HepG2 (cell line): ENCODE measurements at regions not wholly inside any gene's neighbourhood (a gene's known extent, or its start where the extent isn't known, plus 50 kb on each side); places are given as distances from the start of the nearest gene placed in this dataset.

Source experiments
- ATAC-seq: fragments of 200-7000 bp; cut with Tn5 transposase; 3 replicates; pipeline ENCODE4 v1.9.1; 2020; ENCODE audit warnings: mild to moderate bottlenecking, moderate library complexity
- BruUV-seq: library from RNA; stranded (reverse); fragments of 400-500 nt; replicated peaks from 2 replicates; lab custom pipeline; 2021; lab: Mats Ljungman, UMichigan
- CTCF ChIA-PET: fragments of 300-600 bp; formaldehyde crosslinking; extraction: SDS; loops from one replicate; lab custom pipeline; 2021; ENCODE audit warnings: low total read pairs, inconsistent platforms, low intra/inter-chr PET ratio; lab: Yijun Ruan, JAX
- POLR2A ChIA-PET: fragments of 350-600 bp; sonication (Branson Sonifier 250); formaldehyde crosslinking; loops from one replicate; lab custom pipeline; 2020; ENCODE audit warnings: antibody characterized with exemption, inconsistent platforms; lab: Yijun Ruan, JAX
- DNase-seq: peaks from one replicate; pipeline ENCODE4 v3.0.0-alpha.2; 2015; ENCODE audit warnings: low spot score
- FAIRE-seq: peaks from 3 replicates; lab custom pipeline; 2011; peaks lifted over from hg19 to GRCh38; lab: Jason Lieb, UNC
- H2AFZ ChIP-seq: one replicate; pipeline ENCODE4 v1.6.1; 2011; ENCODE audit warnings: low read length, inconsistent platforms
- H3K27ac ChIP-seq: fragments of 300-600 bp; 3 replicates; pipeline ENCODE4 v1.8.0; 2011; ENCODE audit warnings: mixed run types, mild to moderate bottlenecking, mixed read lengths, low read length, inconsistent platforms; ENCODE audit not compliant: insufficient read depth; ENCODE audit errors: extremely low read length
- H3K27me3 ChIP-seq, 2 experiments: fragments of 200-600 bp in 1 of 2; 2 replicates in 1 of 2; 3 replicates in 1 of 2; pipeline versions ENCODE4 v1.6.0 to v1.8.0; 2011; ENCODE audit warnings: low read length in 2 of 2, mild to moderate bottlenecking in 2 of 2, moderate library complexity in 2 of 2, inconsistent platforms in 1 of 2; ENCODE audit not compliant: insufficient read depth in 2 of 2, control insufficient read depth in 1 of 2
- H3K36me3 ChIP-seq, 2 experiments: fragments of 200-600 bp in 1 of 2; replicated peaks in 1 of 2; 2 replicates in 1 of 2; 3 replicates in 1 of 2; pipeline versions ENCODE4 v1.5.1 to v1.8.0; 2011; ENCODE audit warnings: low read length in 2 of 2, inconsistent platforms in 1 of 2; ENCODE audit not compliant: insufficient read depth in 2 of 2, control insufficient read depth in 1 of 2
- H3K4me1 ChIP-seq: 2 replicates; pipeline ENCODE4 v1.5.1; 2012; ENCODE audit warnings: low read length, inconsistent platforms; ENCODE audit not compliant: insufficient read depth
- H3K4me2 ChIP-seq: 2 replicates; pipeline ENCODE4 v1.6.0; 2011; ENCODE audit warnings: low read depth, low read length, inconsistent platforms
- H3K4me3 ChIP-seq, 3 experiments: fragments of 200-600 bp in 1 of 3; sonication (generic), shearing (Covaris generic) in 1 of 3; replicated peaks in 1 of 3; 2 replicates each; pipeline ENCODE4 v1.5.1; 2011 to 2016; ENCODE audit warnings: low read length in 3 of 3, inconsistent platforms in 2 of 3, low read depth in 2 of 3, mild to moderate bottlenecking in 2 of 3, control low read depth in 1 of 3, mixed read lengths in 1 of 3; ENCODE audit not compliant: insufficient read depth in 1 of 3
- H3K79me2 ChIP-seq: one replicate; pipeline ENCODE4 v1.6.1; 2011; ENCODE audit warnings: low read length, inconsistent platforms; ENCODE audit not compliant: insufficient read depth
- H3K9ac ChIP-seq: 2 replicates; pipeline ENCODE4 v1.6.0; 2011; ENCODE audit warnings: mild to moderate bottlenecking, low read depth, low read length, inconsistent platforms; ENCODE audit not compliant: insufficient read depth
- H3K9me3 ChIP-seq: 2 replicates; pipeline ENCODE4 v1.5.1; 2012; ENCODE audit warnings: mild to moderate bottlenecking, low read length
- H4K20me1 ChIP-seq: 2 replicates; pipeline ENCODE4 v1.6.0; 2011; ENCODE audit warnings: inconsistent platforms, mild to moderate bottlenecking, low read length, moderate library complexity; ENCODE audit not compliant: insufficient read depth
- ARID2 ChIP-seq: sonication (generic); formaldehyde crosslinking; IDR thresholded peaks from 2 replicates; pipeline ENCODE4 v1.8.1; 2022; ENCODE audit warnings: mild to moderate bottlenecking, missing genetic modification reagents, borderline replicate concordance
- BRD4 ChIP-seq: sonication (generic); formaldehyde crosslinking; IDR thresholded peaks from 2 replicates; pipeline ENCODE4 v1.4.0; 2020; ENCODE audit warnings: missing genetic modification reagents
- JUND ChIP-seq: sonication (generic); formaldehyde crosslinking; IDR thresholded peaks from 2 replicates; pipeline ENCODE4 v1.8.0; 2022; ENCODE audit warnings: mild to moderate bottlenecking, missing genetic modification reagents
- PHF8 ChIP-seq: sonication (generic); formaldehyde crosslinking; IDR thresholded peaks from 2 replicates; pipeline ENCODE4 v1.5.0; 2020; ENCODE audit warnings: missing genetic modification reagents
- PLRG1 ChIP-seq: fragments of 450-650 bp; conservative IDR thresholded peaks from 2 replicates; pipeline ENCODE4 v1.6.1; 2016
- RXRA ChIP-seq: sonication (generic); formaldehyde crosslinking; IDR thresholded peaks from 2 replicates; pipeline ENCODE4 v1.5.1; 2020; ENCODE audit warnings: missing genetic modification reagents
- ZNF256 ChIP-seq: sonication (generic); formaldehyde crosslinking; conservative IDR thresholded peaks from 2 replicates; pipeline ENCODE4 v1.4.0; 2020; ENCODE audit warnings: missing genetic modification reagents
- ZNF382 ChIP-seq: sonication (generic); formaldehyde crosslinking; IDR thresholded peaks from 2 replicates; pipeline ENCODE4 v1.5.0; 2020; ENCODE audit warnings: missing genetic modification reagents, mild to moderate bottlenecking, borderline replicate concordance
- WGBS: methylation state at CpG from one replicate; pipeline ENCODE4 v1.1.6; 2017; ENCODE audit warnings: low lambda C conversion rate; 5-methylcytosine and 5-hydroxymethylcytosine counted together
- in situ Hi-C: cut with HindIII; loops from 2 replicates; pipeline ENCODE4 v1.10.0; 2017; ENCODE audit warnings: low pct_unique_long_range_greater_than_20kb; ENCODE audit not compliant: extremely low pct_ligation_motif_present
- intact Hi-C: fragments of 100-400 bp; cut with micrococcal nuclease; formaldehyde crosslinking; loops from one replicate; pipeline ENCODE4 v1.10.0; 2022; ENCODE audit not compliant: unreplicated experiment
- TF ChIP-seq, protein P1 (sequence below): IDR thresholded peaks from 2 replicates; pipeline ENCODE4 v1.6.1; 2012; ENCODE audit warnings: low read depth, low read length, improper control_type of control experiment
- TF ChIP-seq, protein P2 (sequence below): sonication (generic); formaldehyde crosslinking; conservative IDR thresholded peaks from 2 replicates; pipeline ENCODE4 v1.8.1; 2023; ENCODE audit warnings: missing genetic modification reagents

DNA sequence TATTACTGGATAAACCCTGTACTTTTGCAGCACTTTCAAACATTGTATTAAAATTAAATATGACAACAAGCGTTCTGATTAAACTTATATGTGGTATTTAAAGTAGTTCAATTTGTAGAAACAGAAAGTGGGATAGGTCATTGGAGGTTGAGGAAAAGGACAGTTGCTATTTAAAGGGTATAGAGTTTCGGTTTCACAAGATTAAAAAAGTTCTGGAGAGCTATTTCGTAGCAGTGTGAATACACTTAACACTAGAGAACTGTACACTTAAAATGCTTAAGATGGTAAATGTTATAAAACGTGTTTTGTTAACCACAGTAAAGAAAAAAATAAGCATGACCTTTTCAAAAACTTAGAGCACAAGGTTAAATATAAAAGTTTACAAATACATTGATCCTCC is 382.1 kb downstream of the BRINP1 start:
- Histone ChIP-seq H3K79me2 (no peaks in the 10 kb centered on the region), H3K9me3 (peaks cover 74% of the 10 kb centered on the region), H3K4me2 (no peak overlapping the region)
- intact Hi-C loops: no loop called here
- no peak for TF ChIP-seq ARID2 (CRISPR knock-in tag)
- no peak for TF ChIP-seq JUND (CRISPR knock-in tag)
- TF ChIP-seq PLRG1: no peak
- TF ChIP-seq, protein P1, sequence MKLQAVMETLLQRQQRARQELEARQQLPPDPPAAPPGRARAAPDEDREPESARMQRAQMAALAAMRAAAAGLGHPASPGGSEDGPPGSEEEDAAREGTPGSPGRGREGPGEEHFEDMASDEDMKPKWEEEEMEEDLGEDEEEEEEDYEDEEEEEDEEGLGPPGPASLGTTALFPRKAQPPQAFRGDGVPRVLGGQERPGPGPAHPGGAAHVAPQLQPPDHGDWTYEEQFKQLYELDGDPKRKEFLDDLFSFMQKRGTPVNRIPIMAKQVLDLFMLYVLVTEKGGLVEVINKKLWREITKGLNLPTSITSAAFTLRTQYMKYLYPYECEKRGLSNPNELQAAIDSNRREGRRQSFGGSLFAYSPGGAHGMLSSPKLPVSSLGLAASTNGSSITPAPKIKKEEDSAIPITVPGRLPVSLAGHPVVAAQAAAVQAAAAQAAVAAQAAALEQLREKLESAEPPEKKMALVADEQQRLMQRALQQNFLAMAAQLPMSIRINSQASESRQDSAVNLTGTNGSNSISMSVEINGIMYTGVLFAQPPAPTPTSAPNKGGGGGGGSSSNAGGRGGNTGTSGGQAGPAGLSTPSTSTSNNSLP: no peak
- no peak for TF ChIP-seq ZNF256 (CRISPR knock-in tag)
- no peak for TF ChIP-seq RXRA
- TF ChIP-seq BRD4 (CRISPR knock-in tag): no peak
- TF ChIP-seq ZNF382 (CRISPR knock-in tag): no peak
- TF ChIP-seq, protein P2, sequence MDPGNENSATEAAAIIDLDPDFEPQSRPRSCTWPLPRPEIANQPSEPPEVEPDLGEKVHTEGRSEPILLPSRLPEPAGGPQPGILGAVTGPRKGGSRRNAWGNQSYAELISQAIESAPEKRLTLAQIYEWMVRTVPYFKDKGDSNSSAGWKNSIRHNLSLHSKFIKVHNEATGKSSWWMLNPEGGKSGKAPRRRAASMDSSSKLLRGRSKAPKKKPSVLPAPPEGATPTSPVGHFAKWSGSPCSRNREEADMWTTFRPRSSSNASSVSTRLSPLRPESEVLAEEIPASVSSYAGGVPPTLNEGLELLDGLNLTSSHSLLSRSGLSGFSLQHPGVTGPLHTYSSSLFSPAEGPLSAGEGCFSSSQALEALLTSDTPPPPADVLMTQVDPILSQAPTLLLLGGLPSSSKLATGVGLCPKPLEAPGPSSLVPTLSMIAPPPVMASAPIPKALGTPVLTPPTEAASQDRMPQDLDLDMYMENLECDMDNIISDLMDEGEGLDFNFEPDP (CRISPR knock-in tag): no peak
- TF ChIP-seq PHF8 (CRISPR knock-in tag): no peak
- TF ChIP-seq, all 625 proteins: peak for 0
- ATAC-seq (no peak), FAIRE-seq (no peak), DNase-seq (no peak)
- WGBS: 2% methylated on average over 4 of the region's 4 CpGs
- in situ Hi-C loops: no loop called here
- Histone ChIP-seq H3K4me3 (no peak overlapping the region), H4K20me1 (no peaks in the 10 kb centered on the region), H3K27me3 (no peaks in the 10 kb centered on the region), H3K36me3 (no peaks in the 10 kb centered on the region), H3K4me1 (no peaks in the 10 kb centered on the region), H3K9ac (no peak overlapping the region), H2AFZ (no peak overlapping the region), H3K27ac (no peak overlapping the region)
- ChIA-PET POLR2A (no interaction called here), CTCF (no interaction called here)
- no TSS peak for BruUV-seq
